Posterior cingulate gyrus (tissue), 11 donors: ENCODE measurements at regions not wholly inside any gene's neighbourhood (a gene's known extent, or its start where the extent isn't known, plus 50 kb on each side); places are given as distances from the start of the nearest gene placed in this dataset.
A peak's percentile ranks its signal among the peaks of the same experiment; 100 is the strongest.

Source experiments
- DNase-seq, 10 donors: peaks; one replicate each; pipeline versions ENCODE4 v3.0.0 to v3.0.0-alpha.2; 2020 to 2021; ENCODE audit warnings: mixed read lengths in 3 of 10
- intact Hi-C: fragments of 100-400 bp; cut with DNase I; formaldehyde crosslinking; loops from one replicate; pipeline ENCODE4 v1.15.1; 2023

- DNase-seq: no peak
- intact Hi-C loops: no loop called here
These were observed 124.8 kb upstream of the RBBP6 start for GRCh38 chr16:24414534-24414933.

GRCh38 chr16:24418733-24419132 lies 120.6 kb upstream of the RBBP6 start:
- no peak for DNase-seq
- intact Hi-C loops: no loop called here

GRCh38 chr16:24423312-24423711 lies 116.1 kb upstream of the RBBP6 start:
- no peak for DNase-seq
- intact Hi-C loops: loop anchor here (10.0 kb wide), 1 partner anchor 59 kb away; no protein-coding TSS in a partner anchor

- intact Hi-C loops: loop anchor here (10.0 kb wide), 1 partner anchor 60 kb away; no protein-coding TSS in a partner anchor
- no peak for DNase-seq
These were observed 115.0 kb upstream of the RBBP6 start for GRCh38 chr16:24424364-24424763.

- intact Hi-C loops: loop anchor here (10.0 kb wide), 1 partner anchor 63 kb away; no protein-coding TSS in a partner anchor
- DNase-seq: no peak
These were observed 111.5 kb upstream of the RBBP6 start for GRCh38 chr16:24427840-24428239.

- DNase-seq: no peak
- intact Hi-C loops: loop anchor here (10.0 kb wide), 1 partner anchor 64 kb away; no protein-coding TSS in a partner anchor
These were observed 110.6 kb upstream of the RBBP6 start for GRCh38 chr16:24428756-24429155.

- intact Hi-C loops: no loop called here
- no peak for DNase-seq
These were observed 108.2 kb upstream of the RBBP6 start for GRCh38 chr16:24430954-24431760.

- intact Hi-C loops: no loop called here
- DNase-seq: no peak
These were observed 105.7 kb upstream of the RBBP6 start for GRCh38 chr16:24433706-24434105.

- DNase-seq: no peak
- intact Hi-C loops: no loop called here
These were observed 99.1 kb upstream of the RBBP6 start for GRCh38 chr16:24440306-24440705.

- intact Hi-C loops: no loop called here
- DNase-seq: no peak
These were observed 96.7 kb upstream of the RBBP6 start for GRCh38 chr16:24442631-24443030.

- intact Hi-C loops: no loop called here
- no peak for DNase-seq
These were observed 94.2 kb upstream of the RBBP6 start for GRCh38 chr16:24445216-24445615.

GRCh38 chr16:24446189-24446588 lies 93.2 kb upstream of the RBBP6 start:
- no peak for DNase-seq
- intact Hi-C loops: no loop called here

- DNase-seq: no peak
- intact Hi-C loops: no loop called here
These were observed 86.6 kb upstream of the RBBP6 start for GRCh38 chr16:24452724-24453123.

- intact Hi-C loops: no loop called here
- no peak for DNase-seq
These were observed 76.0 kb upstream of the RBBP6 start for GRCh38 chr16:24463196-24463945.

- peak in 9 of 10 donors; percentile 10 to 93 (median 62) for DNase-seq
- intact Hi-C loops: no loop called here
These were observed 67.6 kb upstream of the RBBP6 start for GRCh38 chr16:24471561-24472350.

GRCh38 chr16:24477492-24477891 lies 61.9 kb upstream of the RBBP6 start:
- no peak for DNase-seq
- intact Hi-C loops: no loop called here

- intact Hi-C loops: no loop called here
- DNase-seq: no peak
These were observed 61.0 kb upstream of the RBBP6 start for GRCh38 chr16:24478401-24478800.

- intact Hi-C loops: no loop called here
- no peak for DNase-seq
These were observed 56.6 kb upstream of the RBBP6 start for GRCh38 chr16:24482681-24483202.

GRCh38 chr16:24488045-24488444 lies 51.3 kb upstream of the RBBP6 start:
- intact Hi-C loops: no loop called here
- DNase-seq: no peak
